Lung (tissue), 11 donors: ENCODE measurements at regions not wholly inside any gene's neighbourhood (a gene's known extent, or its start where the extent isn't known, plus 50 kb on each side); places are given as distances from the start of the nearest gene placed in this dataset.

Experiments
- ATAC-seq: fragments of 200-7000 bp; cut with Tn5 transposase; one replicate; pipeline ENCODE4 v1.9.1; 2020; ENCODE audit warnings: moderate number of reproducible peaks; ENCODE audit not compliant: insufficient read depth, low FRiP score
- DNase-seq, 3 donors: peaks; one replicate each; pipeline ENCODE4 v3.0.0-alpha.2; 2013 to 2017
- H3K27ac ChIP-seq, 2 donors: one replicate each; pipeline ENCODE4 v1.5.1; 2013; ENCODE audit warnings: mild to moderate bottlenecking in 2 of 2, moderate library complexity in 2 of 2, control low read depth in 1 of 2, inconsistent platforms in 1 of 2, low read depth in 1 of 2, low read length in 1 of 2
- H3K27me3 ChIP-seq, 3 donors: one replicate each; pipeline ENCODE4 v1.5.1; 2013; ENCODE audit warnings: low read length in 2 of 3; ENCODE audit not compliant: control insufficient read depth in 3 of 3, insufficient read depth in 3 of 3
- H3K36me3 ChIP-seq, 4 donors: one replicate each; pipeline ENCODE4 v1.5.1; 2013; ENCODE audit warnings: low read length in 4 of 4, mild to moderate bottlenecking in 1 of 4, moderate library complexity in 1 of 4; ENCODE audit not compliant: control insufficient read depth in 4 of 4, insufficient read depth in 4 of 4
- H3K4me1 ChIP-seq, 5 donors: one replicate each; pipeline ENCODE4 v1.5.1; 2013; ENCODE audit warnings: low read length in 5 of 5, mild to moderate bottlenecking in 2 of 5, moderate library complexity in 1 of 5; ENCODE audit not compliant: control insufficient read depth in 5 of 5, insufficient read depth in 5 of 5
- H3K4me3 ChIP-seq: one replicate; pipeline ENCODE4 v1.5.1; 2013; ENCODE audit warnings: mild to moderate bottlenecking, control low read depth, moderate library complexity
- H3K9ac ChIP-seq, 2 donors: one replicate each; pipeline ENCODE4 v1.5.1; 2013; ENCODE audit warnings: low read length in 2 of 2, control low read depth in 1 of 2; ENCODE audit not compliant: insufficient read depth in 1 of 2
- H3K9me3 ChIP-seq, 4 donors: one replicate each; pipeline ENCODE4 v1.5.1; 2013; ENCODE audit warnings: low read length in 3 of 4, mild to moderate bottlenecking in 1 of 4, moderate library complexity in 1 of 4; ENCODE audit not compliant: control insufficient read depth in 4 of 4, insufficient read depth in 3 of 4
- CTCF ChIP-seq: IDR thresholded peaks from 2 replicates; pipeline ENCODE4 v1.5.1; 2012; ENCODE audit warnings: mild to moderate bottlenecking; ENCODE audit errors: control extremely low read depth, extremely low read depth
- WGBS, 2 donors: extraction: QIAGEN DNeasy Blood & Tissue Kit; methylation state at CpG; one replicate each; pipeline ENCODE4 v1.1.7; 2013; 5-methylcytosine and 5-hydroxymethylcytosine counted together
- donor health status: control.
- donor health status: control.
- donor health status: Bipolar disorder and iron deficiency.
- donor health status: healthy.
- donor health status: DM: yes; HTN: yes; CAD: no.

GRCh38 chr4:36823199-36823967 lies 421.2 kb upstream of the NWD2 start:
- no peak for DNase-seq
- whole genome bisulfite sequencing, 2 donors, result 84 to 86% methylated on average over 12 of the region's 12 CpGs
- no peak overlapping the region for H3K9ac ChIP-seq

DNA sequence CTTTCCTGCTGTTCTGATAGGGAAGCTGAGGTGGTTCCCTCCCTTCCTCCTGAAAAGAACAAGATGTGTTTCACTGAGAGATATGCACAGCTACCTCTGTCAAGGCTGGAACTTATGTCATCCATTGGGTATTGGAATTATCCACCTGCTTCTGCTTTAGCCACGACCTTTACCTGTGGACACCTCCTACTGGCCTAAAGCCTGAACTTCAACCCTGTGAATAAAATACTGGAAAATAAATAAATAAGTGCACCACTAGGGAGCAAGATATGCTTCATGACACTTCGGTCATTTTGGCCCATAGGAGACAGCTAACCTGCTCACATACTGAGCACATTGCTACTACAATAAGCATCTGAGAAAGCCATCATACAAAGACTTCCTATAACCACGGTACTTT lies 419.9 kb upstream of the NWD2 start:
- 63 to 70% methylated on average over 3 of the region's 3 CpGs for WGBS, 2 donors
- no peaks in the 10 kb centered on the region for H3K27me3 ChIP-seq
- ATAC-seq (no peak), DNase-seq (no peak)
- peaks cover 0 to 3% (median 0%) of the 10 kb centered on the region in 4 donors for H3K9me3 ChIP-seq
- no peaks in the 10 kb centered on the region for H3K36me3 ChIP-seq
- no peaks in the 10 kb centered on the region for H3K4me1 ChIP-seq
- no peak overlapping the region for H3K27ac ChIP-seq
- TF ChIP-seq CTCF, result no peak
- H3K9ac ChIP-seq, result no peak overlapping the region
- H3K4me3 ChIP-seq, result no peak overlapping the region

More at GRCh38 chr4:36823199-36823967, 421.2 kb upstream of the NWD2 start:
- Histone ChIP-seq H3K4me1 (no peaks in the 10 kb centered on the region), H3K4me3 (no peak overlapping the region), H3K27ac (no peak overlapping the region), H3K36me3 (no peaks in the 10 kb centered on the region), H3K27me3 (no peaks in the 10 kb centered on the region), H3K9me3 (peaks cover 0 to 3% (median 0%) of the 10 kb centered on the region in 4 donors)
- no peak for TF ChIP-seq CTCF
- ATAC-seq, result no peak

- Histone ChIP-seq H3K27me3 (no peaks in the 10 kb centered on the region), H3K9me3 (no peaks in the 10 kb centered on the region), H3K36me3 (no peaks in the 10 kb centered on the region), H3K9ac (no peak overlapping the region), H3K4me1 (no peaks in the 10 kb centered on the region), H3K4me3 (no peak overlapping the region), H3K27ac (no peak overlapping the region)
- DNase-seq (no peak), ATAC-seq (no peak)
- WGBS, 2 donors, result 70 to 77% methylated on average over 4 of the region's 4 CpGs
- TF ChIP-seq CTCF, result no peak
Observed at GRCh38 chr4:36835246-36835645, 409.3 kb upstream of the NWD2 start.
